Astrocyte (in vitro differentiated cells and primary cell): ENCODE measurements at regions not wholly inside any gene's neighbourhood (a gene's known extent, or its start where the extent isn't known, plus 50 kb on each side); places are given as distances from the start of the nearest gene placed in this dataset.

Experiments
- CTCF ChIP-seq: IDR thresholded peaks from 2 replicates; pipeline ENCODE4 v1.5.1; 2011; ENCODE audit warnings: low read depth, mild to moderate bottlenecking, inconsistent platforms, low read length, moderate library complexity; ENCODE audit not compliant: insufficient read depth
- EZH2 ChIP-seq: IDR thresholded peaks from 2 replicates; pipeline ENCODE4 v1.6.1; 2012; ENCODE audit warnings: mild to moderate bottlenecking, low read length, inconsistent platforms; ENCODE audit not compliant: insufficient read depth

- TF ChIP-seq CTCF, result no peak
- no peak for TF ChIP-seq EZH2
Measured at GRCh38 chr5:25056836-25057235, 412.1 kb upstream of the CDH10 start.
